DMS153 treated with DMSO at 0.1 percent for 48 hours (cell line): ENCODE measurements at regions not wholly inside any gene's neighbourhood (a gene's known extent, or its start where the extent isn't known, plus 50 kb on each side); places are given as distances from the start of the nearest gene placed in this dataset.

Experiments
- DNase-seq: peaks from one replicate; lab custom pipeline; 2025; ENCODE audit not compliant: unreplicated experiment; lab: John Stamatoyannopoulos, UW

- DNase-seq = no peak
Measured at GRCh38 chr13:100870898-100871297, 196.3 kb upstream of the TMTC4 start.

- DNase-seq = no peak
Measured at GRCh38 chr13:100860866-100861265, 186.3 kb upstream of the TMTC4 start.

- no peak for DNase-seq
Measured at GRCh38 chr13:100859861-100860260, 185.3 kb upstream of the TMTC4 start.

- DNase-seq = no peak
Measured at GRCh38 chr13:100855151-100855550, 180.6 kb upstream of the TMTC4 start.

- no peak for DNase-seq
Measured at GRCh38 chr13:100854006-100854405, 179.4 kb upstream of the TMTC4 start.

- DNase-seq = no peak
Measured at GRCh38 chr13:100853434-100853833, 178.8 kb upstream of the TMTC4 start.

GRCh38 chr13:100852146-100852545 lies 177.6 kb upstream of the TMTC4 start:
- DNase-seq = no peak

GRCh38 chr13:100848304-100848703 lies 173.7 kb upstream of the TMTC4 start:
- no peak for DNase-seq

- DNase-seq = no peak
Measured at GRCh38 chr13:100845128-100845757, 170.6 kb upstream of the TMTC4 start.

GRCh38 chr13:100842136-100842535 lies 167.5 kb upstream of the TMTC4 start:
- DNase-seq = no peak

GRCh38 chr13:100838387-100838786 lies 163.8 kb upstream of the TMTC4 start:
- DNase-seq = no peak

GRCh38 chr13:100837631-100838030 lies 163.0 kb upstream of the TMTC4 start:
- no peak for DNase-seq

- no peak for DNase-seq
Measured at GRCh38 chr13:100836711-100837110, 162.1 kb upstream of the TMTC4 start.

GRCh38 chr13:100835695-100836094 lies 161.1 kb upstream of the TMTC4 start:
- DNase-seq = no peak

- no peak for DNase-seq
Measured at GRCh38 chr13:100833427-100833826, 158.8 kb upstream of the TMTC4 start.

GRCh38 chr13:100828226-100828625 lies 153.6 kb upstream of the TMTC4 start:
- DNase-seq = no peak

- no peak for DNase-seq
Measured at GRCh38 chr13:100827489-100828176, 153.0 kb upstream of the TMTC4 start.

GRCh38 chr13:100826441-100826840 lies 151.8 kb upstream of the TMTC4 start:
- no peak for DNase-seq

GRCh38 chr13:100825557-100825956 lies 151.0 kb upstream of the TMTC4 start:
- DNase-seq = no peak

- DNase-seq = no peak
Measured at GRCh38 chr13:100824366-100824765, 149.8 kb upstream of the TMTC4 start.

GRCh38 chr13:100823448-100823847 lies 148.9 kb upstream of the TMTC4 start:
- no peak for DNase-seq

- no peak for DNase-seq
Measured at GRCh38 chr13:100822871-100823443, 148.4 kb upstream of the TMTC4 start.

- no peak for DNase-seq
Measured at GRCh38 chr13:100818711-100819110, 144.1 kb upstream of the TMTC4 start.
